ENCODE measurements at regions not wholly inside any gene's neighbourhood (a gene's known extent, or its start where the extent isn't known, plus 50 kb on each side); places are given as distances from the start of the nearest gene placed in this dataset.
"Not testable (repeated sequence)": the region's sequence is repeated elsewhere in the genome, so short reads cannot be mapped to it uniquely, and the experiment has no call there.

DNA sequence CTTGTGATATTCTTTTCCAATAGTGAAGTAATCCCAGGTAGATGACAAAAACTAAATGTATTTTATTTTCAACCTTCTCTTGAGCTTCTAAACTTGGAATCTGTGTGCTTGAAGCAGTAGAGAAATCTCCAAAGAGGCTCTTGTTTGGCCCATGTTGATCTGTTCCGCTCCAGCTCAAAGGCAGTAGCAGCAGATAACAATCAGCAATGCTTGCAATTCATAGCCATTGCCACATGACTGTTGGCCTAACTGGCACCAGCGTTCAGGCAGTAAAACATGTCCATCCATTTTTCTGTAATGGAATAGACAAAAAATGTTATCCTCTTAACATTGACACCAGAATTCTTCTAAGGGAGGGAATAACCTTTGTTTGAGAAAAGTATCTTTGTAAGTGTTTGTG, 270.7 kb upstream of the MSX2 start:
- peak in 1 of 3 experiments; percentile 18 for DNase-seq

DNA sequence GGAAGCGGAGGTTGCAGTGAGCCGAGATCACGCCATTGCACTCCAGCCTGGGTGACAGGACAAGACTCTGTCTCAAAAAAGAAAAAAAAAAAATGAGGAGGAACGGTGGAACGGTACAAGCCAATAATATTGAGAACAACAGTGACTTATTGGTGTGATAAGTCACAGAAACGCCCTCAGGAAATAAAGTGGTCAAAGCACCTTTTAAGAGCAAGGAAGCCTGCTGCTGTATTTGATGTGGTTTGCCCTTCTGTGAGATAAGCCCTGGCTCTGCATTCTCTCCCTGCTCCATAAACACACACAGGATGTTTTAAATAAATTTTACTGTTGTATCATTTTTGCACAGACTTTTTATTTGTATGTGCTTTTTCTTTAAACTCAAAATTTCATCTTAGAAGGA, 269.9 kb upstream of the MSX2 start:
- DNase-seq = no peak

DNA sequence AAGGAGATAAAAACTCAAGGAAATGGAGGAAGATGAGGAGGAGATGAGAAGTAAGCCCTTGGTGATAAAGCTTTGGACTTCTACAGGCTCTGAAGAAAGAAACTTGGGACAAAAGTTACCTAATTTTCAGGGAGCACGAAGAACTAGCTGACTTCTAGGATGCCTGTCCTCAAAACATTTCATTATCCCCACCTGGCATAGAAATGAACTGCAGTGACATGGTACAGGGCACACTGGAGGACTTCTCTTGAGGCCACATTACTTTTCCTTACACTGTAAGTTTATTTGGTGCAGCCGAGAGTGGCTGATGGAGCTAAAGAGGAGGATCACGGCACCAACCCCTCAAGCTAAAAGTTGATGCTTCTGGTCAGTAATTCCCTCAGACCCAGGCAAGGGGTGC, 269.5 kb upstream of the MSX2 start:
- DNase-seq = no peak

DNA sequence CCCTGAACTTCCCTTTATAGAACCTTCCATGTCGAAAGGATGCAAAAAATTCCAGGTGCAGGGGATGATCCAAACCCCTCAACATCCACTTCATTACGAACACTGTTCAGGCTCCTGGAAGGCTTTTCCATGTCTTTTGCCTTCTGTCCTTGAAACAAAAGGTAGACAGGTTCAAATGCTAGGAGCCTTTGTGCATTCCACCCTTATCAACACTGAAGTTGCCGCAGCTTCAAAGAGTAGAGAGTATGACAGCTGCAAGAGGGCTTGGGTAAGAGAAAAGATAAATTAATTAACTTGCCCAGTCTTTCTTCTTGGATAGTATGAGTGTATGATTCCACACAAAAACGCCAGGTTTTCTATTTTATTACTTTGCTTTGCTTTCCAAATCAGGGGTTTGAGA, 269.1 kb upstream of the MSX2 start:
- no peak for DNase-seq

DNA sequence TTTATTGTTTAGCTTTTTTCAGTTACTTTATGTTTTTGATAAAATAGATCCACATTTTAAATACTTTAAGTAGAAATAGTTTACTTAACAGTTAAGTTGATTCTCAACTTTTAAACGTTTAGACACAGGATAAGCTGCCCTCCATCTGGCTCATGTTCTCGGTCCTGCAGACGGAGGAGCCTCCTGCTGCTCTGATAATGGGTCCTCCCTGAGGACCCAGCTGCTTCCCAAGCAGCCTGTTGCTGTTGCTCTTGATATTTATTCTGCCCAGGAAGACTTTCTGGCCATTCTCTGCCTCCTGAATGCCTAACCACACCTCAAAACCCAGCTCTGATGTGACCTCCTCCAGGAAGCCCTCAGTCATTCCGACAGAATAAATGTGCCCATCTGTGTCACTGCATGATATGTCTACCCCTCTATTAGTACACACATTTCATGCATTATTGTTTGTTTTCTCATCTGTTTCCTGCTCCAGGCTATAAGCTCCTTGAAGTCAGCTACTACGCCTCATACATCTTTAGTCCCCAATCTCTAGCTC, 267.2 kb upstream of the MSX2 start:
- DNase-seq = no peak

DNA sequence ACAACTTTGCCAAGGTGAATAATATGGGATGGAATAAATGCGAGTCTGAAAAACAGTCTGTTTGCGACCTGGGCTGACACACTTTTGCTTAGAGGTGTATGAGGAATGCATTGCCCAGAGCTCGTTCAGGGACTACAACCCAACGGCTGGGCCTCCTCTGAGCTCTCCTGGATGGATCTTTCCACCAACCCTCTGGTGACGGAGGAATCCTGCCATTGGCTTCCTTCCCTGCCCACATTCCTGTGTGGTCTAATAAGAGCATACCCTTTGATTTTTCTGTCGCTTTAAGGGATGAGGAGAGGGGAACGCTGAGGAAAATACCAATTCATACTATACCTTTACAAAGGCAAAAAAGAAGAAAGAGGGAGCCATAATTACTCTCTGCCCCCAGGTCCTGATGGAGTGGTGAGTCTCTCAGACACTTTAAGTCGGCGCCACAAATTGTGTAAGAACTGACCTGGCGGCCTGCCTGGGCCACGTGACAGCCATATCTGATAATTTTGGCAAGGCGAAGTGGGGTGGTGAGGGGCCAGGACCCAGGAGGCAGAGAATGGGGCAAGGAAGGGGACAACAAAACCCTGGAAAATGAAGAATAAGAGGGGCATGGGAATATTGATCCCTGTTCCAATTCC, 265.2 kb upstream of the MSX2 start:
- DNase-seq = no peak

DNA sequence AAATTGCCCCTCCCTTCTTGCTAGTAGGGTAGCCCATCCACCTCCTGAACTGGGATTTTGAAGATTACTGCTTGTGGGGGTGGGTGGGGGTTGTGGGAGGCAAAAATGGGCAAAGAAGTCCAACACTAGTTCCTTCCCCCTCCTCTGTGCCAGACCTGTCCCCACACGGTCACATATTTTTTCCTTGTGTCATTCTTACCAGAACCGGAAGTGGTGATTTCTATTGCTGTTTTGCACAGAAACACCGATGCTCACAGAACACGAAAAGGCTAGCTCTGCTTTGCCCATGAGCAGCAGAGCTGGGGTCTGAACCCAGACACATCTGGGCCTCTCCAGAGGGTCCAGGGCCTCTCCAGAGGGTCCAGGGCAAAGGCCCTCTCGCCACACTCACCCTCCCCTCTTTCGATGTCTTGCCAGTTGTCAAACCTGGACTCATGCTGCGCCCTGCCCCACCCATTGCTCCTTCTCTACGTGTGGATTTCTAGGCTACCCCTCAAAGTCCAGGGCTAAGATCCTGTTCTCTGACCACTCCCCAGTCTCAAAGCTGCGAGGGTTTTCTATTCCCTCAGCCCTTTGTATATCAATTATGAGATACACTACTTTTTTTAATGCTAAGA, 264.4 kb upstream of the MSX2 start:
- DNase-seq = no peak

DNA sequence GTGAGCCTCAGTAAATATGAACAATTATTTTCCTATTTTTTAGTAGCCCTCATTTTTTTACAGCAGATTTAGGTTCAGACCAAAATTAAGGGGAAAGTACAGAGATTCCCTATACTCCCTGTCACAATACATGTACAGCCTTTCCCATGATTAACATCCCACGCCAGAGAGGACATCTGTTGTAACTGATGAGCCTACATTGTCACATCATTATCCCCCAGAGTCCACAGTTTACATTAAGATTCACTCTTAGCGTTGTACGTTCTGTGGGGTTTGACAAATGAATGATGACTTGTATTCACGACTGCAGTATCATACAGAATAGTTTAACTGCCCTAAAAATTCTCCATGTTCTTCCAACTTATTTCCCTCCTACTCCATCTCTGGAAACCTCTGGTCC, 262.3 kb upstream of the MSX2 start:
- no peak for DNase-seq

DNA sequence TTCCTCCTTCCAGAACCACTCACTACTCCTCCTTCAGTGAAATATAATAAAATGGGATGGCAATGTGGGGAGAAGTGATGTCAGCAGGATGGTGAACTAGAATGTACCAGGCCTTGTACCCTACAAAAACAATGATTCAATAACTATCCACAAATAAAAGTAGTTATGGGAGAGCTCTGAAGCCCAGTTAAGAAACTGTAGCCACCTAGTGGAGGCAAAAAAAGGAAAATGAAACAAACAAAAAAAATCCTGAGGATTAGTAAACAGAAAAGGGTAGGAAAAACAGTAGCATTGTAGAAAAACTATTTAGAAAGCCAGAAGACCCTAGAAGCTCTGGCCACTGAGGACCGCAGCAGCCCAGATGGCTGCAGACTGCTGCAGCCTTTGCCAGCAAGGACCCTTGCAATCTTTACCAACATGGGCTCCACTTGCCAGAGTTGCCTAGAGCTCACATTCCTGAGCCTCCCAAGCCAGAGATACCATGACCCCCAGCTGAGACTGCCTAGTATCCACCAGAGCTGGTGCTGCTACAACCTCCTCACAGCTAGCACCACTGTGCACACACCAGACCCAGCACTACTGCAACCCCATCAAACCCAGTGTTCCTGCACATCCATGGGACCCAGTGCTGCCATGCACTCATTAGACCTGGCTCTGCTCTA, 259.7 kb upstream of the MSX2 start:
- no peak for DNase-seq

DNA sequence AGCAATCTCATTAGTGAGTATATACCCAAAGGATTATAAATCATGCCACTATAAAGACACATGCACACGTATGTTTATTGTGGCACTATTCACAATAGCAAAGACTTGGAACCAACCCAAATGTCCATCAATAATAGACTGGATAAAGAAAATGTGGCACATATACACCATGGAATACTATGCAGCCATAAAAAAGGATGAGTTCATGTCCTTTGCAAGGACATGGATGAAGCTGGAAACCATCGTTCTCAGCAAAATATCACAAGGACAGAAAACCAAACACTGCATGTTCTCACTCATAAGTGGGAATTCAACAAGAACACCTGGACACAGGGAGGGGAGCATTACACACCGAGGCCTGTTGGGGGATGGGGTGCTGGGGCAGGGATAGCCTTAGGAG, 252.9 kb upstream of the MSX2 start:
- DNase-seq = not testable (repeated sequence)

DNA sequence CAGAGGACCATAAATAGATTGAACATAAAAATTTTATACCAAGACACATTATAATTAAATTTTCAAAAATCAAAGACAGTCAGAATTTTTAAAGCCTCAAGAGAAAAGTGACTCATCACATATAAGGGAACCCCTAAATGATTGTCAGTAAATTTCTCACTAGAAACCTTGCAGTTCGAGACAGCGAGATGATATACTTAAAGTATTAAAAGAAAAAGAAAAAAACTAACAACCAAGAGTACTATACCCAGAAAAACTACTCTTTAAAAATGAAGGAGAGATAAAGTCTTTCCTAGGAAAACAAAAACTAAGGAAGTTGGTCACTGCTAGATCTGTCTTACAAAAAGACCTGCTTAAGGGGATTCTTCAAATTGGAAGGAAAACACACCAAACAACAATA, 251.4 kb upstream of the MSX2 start:
- no peak for DNase-seq

DNA sequence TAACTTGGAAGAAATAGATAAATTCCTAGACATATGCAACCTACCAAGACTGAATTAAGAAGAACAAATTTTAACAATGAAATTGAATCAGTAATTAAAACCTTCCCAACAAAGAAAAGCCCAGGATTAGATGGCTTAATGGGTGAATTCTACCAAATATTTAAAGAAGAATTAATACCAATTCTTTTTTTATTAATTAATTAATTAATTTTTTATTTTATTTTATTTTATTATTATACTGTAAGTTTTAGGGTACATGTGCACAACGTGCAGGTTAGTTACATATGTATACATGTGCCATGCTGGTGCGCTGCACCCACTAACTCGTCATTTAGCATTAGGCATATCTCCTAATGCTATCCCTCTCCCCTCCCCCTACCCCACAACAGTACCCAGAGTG, 248.4 kb upstream of the MSX2 start:
- not testable (repeated sequence) for DNase-seq

DNA sequence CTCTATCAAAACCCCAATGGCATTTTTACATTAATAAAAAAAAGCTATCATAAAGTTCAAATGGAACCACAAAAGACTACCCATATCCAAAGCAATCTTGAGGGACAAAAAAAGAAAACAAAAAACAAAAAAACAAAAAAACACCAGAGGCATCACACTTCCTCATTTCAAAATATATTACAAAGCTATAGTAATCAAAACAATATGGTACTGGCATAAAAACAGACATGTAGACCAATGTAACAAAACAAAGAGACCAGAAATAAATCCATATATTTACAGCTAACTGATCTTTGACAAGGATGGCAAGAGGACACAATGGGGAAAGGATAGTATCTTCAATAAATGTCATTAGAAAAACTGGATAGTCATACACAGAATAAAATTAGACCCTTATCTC, 245.1 kb upstream of the MSX2 start:
- DNase-seq = no peak

DNA sequence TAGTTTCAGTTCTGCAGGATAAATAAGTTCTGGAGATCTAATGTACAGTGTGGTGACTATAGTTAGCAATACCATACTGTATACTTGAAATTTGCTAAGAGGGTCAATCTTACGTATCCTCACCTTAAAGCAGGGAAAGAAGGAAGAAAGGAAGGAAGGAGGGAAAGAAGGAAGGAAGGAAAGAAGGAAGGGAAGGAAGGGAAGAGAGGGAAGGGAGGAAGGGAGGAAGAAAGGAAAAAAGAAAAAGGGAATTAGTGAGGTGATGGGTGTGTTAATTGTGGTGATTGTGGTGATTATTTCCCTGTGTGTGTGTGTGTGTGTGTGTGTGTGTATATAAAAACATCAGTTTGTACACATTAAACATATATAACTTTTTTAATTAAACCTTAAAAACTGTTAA, 242.6 kb upstream of the MSX2 start:
- DNase-seq = no peak

DNA sequence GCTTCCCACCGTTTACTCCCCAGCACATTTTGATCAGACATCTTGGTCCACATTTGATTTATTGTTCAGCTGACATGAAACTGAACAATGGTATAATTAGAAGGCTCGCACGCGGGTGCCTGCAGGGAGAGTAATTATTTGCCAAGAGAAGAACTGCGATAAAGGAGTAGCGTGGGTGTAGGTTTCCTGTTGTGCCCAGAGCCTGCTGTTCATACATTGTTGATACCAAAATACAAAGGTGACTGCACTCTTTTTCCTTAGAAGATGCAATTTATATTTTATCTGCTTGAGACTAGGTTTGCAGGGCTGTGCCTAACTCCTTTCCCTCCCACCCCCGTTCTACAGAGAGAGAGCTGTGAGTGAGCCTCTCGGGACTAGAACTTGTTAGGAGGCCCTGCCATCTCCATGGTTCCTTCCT, 241.8 kb upstream of the MSX2 start:
- DNase-seq = peak; percentile 31 to 80 (median 55)

DNA sequence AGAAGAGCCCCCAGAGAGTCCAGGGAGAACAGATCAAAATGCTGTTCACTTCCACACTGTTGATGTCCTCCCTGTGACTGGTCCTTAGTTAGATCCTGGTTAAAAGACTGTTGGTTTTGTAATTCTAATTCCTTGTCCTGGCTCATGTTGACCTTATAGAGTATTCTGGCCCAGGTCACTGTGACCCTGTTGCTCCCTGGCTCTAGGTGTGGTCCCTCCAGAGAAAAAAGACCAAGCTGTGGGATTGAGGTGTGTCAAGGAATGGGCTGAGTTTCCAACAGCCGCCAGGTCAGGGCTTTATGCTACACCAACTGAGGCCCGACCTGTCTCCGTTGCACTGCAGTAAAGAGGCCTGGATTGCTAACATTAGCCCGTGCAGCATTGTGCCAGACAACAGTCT, 241.0 kb upstream of the MSX2 start:
- DNase-seq = no peak

DNA sequence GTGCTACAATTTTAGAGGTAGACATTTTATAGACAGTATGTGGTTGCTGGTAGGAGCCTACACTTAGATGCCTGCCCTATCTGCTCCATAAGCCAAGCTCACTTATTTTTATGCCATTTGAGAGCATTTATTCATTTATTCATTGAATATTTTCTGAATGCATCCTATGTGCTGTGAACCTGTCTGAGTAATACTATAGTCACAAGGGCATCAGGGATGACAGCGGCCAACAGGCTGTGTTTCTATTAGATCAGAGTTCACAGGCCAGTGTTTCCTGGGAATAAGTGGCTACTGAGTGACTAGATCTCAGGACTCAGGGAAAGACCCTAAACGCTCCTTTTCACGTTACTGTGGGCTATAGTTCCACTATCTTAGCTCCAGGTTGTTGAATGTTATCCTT, 235.2 kb upstream of the MSX2 start:
- DNase-seq = no peak

DNA sequence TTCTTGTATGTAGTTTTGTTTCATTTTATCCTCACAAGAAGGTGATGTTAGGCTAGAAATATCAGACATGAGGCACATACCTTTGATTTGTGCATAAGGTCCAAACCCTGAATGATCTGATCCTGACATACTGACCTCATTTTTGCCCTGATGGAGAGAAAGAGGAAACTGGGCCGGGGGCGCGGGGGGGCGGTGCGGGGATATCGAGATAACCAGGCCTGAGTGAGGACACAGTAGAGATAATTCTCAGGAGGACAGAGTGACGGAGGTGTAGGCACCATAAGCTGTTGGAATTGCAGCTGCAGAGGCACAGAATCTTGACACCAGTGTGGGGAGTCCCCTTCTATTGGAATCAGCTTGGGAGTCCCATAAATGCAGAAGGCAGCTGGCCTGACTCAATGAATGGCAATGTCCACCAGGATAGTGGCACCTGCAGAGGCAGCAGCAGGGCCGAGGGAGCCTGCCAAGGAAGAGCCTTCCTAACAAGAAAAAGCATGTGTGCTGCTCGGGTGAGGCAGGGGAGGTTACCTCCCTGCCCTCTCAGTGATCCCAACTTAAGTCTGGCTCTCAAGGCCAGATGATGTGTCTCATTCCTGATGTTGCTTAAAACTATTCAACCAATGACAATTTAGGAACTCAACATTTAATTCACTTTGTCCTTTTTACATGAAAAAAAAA, 234.3 kb upstream of the MSX2 start:
- no peak for DNase-seq

DNA sequence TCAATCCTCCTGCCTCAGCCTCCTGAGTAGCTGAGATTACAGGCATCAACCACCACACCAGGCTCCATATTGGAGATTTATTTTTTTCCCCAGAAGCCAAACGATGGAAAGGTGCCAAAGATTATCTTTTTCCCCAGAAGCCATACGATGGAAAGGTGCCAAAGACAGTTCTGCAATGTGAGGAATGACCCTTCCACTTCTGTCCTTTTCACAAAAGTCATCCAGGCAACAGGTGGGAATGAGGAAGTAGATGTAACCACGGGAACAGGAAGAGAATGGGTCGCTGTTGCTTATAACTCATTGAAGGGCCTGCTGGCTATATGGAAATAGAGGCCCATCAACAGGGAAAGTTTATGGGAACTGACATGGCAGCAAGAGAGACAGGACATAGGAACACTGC, 233.7 kb upstream of the MSX2 start:
- DNase-seq = no peak

DNA sequence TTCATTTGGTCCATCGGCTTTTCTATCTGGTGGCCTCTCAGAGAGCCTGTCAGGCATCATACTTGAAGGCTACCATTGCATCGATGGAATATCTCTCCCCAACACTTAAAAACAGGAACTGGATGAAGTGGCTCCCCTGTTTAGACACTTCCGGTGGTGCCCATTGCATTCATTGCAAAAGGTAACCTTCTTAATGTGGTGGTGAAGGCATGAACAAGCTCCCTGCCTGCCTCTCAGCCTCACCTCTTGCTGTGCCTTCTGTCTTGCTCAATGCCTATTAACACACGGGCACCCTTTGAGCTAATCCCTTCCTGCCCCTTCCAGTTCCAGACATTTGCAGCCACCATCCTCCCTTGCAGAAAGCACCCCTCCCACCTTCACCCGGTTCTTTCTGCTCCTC, 233.1 kb upstream of the MSX2 start:
- DNase-seq = no peak

DNA sequence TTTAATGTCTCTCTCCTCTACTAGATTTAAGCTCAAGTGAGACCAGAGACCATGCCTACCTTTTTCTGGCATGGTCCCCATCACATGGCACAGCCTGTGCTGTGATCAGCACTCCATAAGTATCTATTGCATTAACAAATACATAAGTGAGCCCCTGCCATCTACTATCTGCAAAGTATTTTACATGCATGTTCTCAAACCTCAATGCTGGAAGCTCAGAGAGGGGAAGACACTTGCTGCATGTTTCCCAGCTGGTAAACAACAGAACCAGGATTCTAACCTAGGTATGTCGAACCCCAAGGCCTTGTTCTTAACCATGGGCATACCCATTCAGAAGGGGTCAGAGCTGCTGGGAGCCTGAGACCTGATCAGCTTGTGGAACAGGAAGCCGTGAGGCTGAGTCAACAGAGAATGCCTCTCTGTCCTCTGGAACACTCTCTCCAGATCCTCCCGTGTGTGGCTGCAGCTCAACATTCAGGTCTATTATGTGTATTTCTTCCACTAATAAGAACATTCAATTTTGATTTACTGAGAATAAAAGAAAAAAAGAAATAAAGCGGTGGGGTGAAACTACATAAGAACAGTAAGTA, 232.5 kb upstream of the MSX2 start:
- no peak for DNase-seq

DNA sequence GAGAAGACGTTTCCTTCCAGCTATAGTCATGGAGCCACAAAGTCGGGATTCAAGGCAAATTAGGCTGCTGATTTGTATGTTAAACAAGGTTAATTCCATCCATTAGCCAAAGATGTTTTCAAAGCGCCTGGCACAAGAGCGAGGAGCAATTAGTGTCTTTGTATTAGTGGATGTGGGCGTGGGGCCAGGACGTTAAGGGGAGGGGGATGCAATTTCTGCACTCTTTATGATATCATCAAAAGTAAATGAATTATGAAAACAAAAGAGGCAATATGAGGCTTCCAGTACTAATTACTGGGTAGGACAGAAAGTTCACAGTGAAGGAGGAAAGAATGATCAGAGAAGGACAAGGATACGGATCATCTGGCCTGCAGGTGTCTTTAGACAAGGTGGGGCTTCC, 230.9 kb upstream of the MSX2 start:
- DNase-seq = peak in 2 of 3 experiments; percentile 27 to 57

DNA sequence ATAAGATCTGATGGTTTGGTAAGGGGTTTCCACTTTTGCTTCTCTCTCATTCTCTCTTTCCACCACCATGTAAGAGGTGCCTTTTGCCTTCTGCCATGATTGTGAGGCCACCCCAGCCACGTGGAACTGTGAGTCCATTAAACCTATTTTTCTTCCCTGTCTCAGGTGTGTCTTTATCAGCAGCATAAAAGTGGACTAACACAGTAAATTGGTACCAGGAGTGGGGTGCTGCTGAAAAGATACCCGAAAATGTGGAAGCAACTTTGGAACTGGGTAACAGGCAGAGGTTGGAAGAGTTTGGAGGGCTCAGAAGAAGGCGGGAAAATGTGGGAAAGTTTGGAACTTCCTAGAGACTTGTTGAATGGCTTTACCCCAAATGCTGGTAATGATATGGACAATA, 226.4 kb upstream of the MSX2 start:
- not testable (repeated sequence) for DNase-seq
